Fibroblast of pulmonary artery (primary cell): ENCODE measurements at regions not wholly inside any gene's neighbourhood (a gene's known extent, or its start where the extent isn't known, plus 50 kb on each side); places are given as distances from the start of the nearest gene placed in this dataset.

ENCODE experiments used
- DNase-seq: peaks from one replicate; pipeline ENCODE4 v3.0.0-alpha.2; 2010; ENCODE audit warnings: low read depth
- H3K4me3 ChIP-seq: replicated peaks from 2 replicates; pipeline ENCODE4 v1.5.1; 2011; ENCODE audit warnings: low read depth, mild to moderate bottlenecking, control low read depth, low read length, moderate library complexity
- CTCF ChIP-seq: IDR thresholded peaks from 2 replicates; pipeline ENCODE4 v1.5.1; 2011; ENCODE audit warnings: mild to moderate bottlenecking, control low read depth, low read length, inconsistent platforms; ENCODE audit errors: missing control alignments

DNA sequence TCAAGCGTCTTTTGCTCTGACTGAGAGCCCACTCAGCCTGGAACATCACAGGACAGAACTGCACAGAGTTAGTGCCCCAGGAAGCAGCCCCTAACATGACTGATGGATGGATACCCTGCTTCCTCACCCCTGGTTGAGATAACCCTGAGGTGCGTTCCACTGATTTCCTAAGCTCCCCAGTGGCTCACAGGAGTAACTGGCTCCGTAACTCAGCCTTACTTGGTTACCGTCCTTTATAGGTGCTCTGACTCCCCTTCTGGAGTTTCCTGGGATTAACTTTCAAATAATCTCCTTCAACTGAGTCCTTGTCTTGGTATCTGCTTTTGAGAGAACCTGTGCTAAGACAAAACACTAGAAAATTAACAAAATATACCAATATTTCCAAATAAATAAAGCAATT is 449.5 kb downstream of the AGTPBP1 start:
- no peak for DNase-seq
- no peak for TF ChIP-seq CTCF
- H3K4me3 ChIP-seq = no peak overlapping the region

DNA sequence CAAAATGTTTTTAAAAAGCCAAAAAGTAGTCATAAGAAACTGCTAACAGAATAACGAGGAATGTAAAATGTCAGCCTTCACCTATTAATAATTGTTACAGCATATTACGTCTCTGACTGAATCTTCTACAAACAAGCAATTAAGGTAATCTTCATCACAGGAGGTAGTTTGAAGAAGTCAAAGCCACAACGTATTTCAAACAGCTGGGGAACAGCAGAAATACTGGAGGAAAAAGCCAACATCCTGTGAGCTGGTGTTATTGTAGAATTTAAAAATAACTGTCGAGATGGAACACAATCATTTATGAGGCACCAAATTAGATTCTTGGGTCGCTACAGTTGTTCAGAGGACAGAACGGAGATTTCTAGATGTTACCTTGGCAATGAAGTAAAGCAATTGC is 450.5 kb downstream of the AGTPBP1 start:
- no peak for TF ChIP-seq CTCF
- no peak overlapping the region for H3K4me3 ChIP-seq
- no peak for DNase-seq

- H3K4me3 ChIP-seq = no peak overlapping the region
- TF ChIP-seq CTCF = no peak
- no peak for DNase-seq
Observed at GRCh38 chr9:85290019-85290418, 451.7 kb downstream of the AGTPBP1 start.

DNA sequence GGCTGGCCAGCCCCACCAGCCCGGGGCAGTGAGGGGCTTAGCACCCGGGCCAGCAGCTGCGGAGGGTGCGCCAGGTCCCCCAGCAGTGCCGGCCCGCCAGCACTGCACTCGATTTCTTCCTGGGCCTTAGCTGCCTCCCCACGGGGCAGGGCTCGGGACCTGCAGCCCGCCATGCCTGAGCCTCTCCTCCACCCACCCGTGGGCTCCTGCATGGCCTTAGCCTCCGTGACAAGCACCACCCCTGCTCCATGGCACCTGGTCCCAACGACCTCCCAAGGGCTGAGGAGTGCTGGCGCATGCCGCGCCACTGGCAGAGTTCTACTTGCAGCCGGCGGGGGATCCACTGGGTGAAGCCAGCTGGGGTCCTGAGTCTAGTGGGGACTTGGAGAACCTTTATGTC is 452.6 kb downstream of the AGTPBP1 start:
- no peak for DNase-seq
- H3K4me3 ChIP-seq = no peak overlapping the region
- TF ChIP-seq CTCF = no peak

- DNase-seq = no peak
- no peak for TF ChIP-seq CTCF
- no peak overlapping the region for H3K4me3 ChIP-seq
Observed at GRCh38 chr9:85283421-85283820, 458.3 kb downstream of the AGTPBP1 start.

DNA sequence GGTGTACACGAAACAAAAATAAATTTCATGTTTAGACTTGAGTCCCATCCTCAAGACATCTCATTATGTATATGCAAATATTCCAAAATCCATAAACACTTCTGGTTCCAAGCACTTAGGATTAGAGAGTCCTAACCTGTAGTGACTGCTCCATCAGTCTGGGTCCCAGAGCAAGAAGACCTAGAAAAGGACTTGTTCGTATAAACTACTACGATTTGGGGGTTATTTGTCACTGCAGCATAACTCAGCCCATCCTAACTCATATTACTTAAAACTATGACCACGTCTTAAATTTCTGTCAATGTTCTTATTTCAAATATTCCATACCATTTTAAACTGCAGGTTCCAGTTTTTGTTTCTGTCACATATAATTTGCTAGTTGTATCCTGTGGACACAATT is 463.0 kb downstream of the AGTPBP1 start:
- DNase-seq = no peak
- TF ChIP-seq CTCF = no peak
- H3K4me3 ChIP-seq = no peak overlapping the region

- no peak for DNase-seq
- TF ChIP-seq CTCF = no peak
- H3K4me3 ChIP-seq = no peak overlapping the region
Observed at GRCh38 chr9:85276741-85277140, 465.0 kb downstream of the AGTPBP1 start.
